B cell (primary cell): ENCODE measurements at regions not wholly inside any gene's neighbourhood (a gene's known extent, or its start where the extent isn't known, plus 50 kb on each side); places are given as distances from the start of the nearest gene placed in this dataset.

Experiments
- EZH2 ChIP-seq: IDR thresholded peaks from 2 replicates; pipeline ENCODE4 v1.6.1; 2012; ENCODE audit warnings: borderline replicate concordance, low read depth, mild to moderate bottlenecking, moderate library complexity, low read length; ENCODE audit not compliant: insufficient read depth, poor library complexity, severe bottlenecking
- TF ChIP-seq, protein P1 (sequence below): fragments of 200-600 bp; IDR thresholded peaks from one replicate; pipeline ENCODE4 v1.8.0; 2022; ENCODE audit warnings: antibody characterized with exemption, mild to moderate bottlenecking

DNA sequence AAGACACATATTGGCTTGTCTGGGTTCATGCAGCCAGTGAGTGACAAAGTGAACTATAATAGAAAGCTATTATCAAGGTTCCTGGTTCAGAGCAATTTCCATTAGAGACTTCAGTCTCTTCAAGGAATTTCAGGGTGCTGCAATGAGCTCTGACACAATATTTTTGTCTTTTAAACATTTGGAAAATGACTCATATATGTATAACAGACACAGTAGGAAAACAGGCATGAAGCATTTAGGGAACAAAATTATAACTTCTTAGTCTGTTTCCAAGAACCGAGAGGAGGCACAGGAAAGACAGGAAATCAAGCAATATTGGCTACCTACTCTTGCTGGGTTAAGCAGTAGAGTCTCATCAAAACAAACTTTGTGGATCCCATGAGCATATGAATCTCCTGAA lies 170.4 kb downstream of the PTPRC start:
- no peak for TF ChIP-seq EZH2
- TF ChIP-seq, protein P1, sequence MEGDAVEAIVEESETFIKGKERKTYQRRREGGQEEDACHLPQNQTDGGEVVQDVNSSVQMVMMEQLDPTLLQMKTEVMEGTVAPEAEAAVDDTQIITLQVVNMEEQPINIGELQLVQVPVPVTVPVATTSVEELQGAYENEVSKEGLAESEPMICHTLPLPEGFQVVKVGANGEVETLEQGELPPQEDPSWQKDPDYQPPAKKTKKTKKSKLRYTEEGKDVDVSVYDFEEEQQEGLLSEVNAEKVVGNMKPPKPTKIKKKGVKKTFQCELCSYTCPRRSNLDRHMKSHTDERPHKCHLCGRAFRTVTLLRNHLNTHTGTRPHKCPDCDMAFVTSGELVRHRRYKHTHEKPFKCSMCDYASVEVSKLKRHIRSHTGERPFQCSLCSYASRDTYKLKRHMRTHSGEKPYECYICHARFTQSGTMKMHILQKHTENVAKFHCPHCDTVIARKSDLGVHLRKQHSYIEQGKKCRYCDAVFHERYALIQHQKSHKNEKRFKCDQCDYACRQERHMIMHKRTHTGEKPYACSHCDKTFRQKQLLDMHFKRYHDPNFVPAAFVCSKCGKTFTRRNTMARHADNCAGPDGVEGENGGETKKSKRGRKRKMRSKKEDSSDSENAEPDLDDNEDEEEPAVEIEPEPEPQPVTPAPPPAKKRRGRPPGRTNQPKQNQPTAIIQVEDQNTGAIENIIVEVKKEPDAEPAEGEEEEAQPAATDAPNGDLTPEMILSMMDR, result no peak
